HG03097 (cell line): ENCODE measurements at regions not wholly inside any gene's neighbourhood (a gene's known extent, or its start where the extent isn't known, plus 50 kb on each side); places are given as distances from the start of the nearest gene placed in this dataset.

Experiments used
- ATAC-seq: cut with Tn5 transposase; IDR thresholded peaks from one replicate; pipeline ENCODE4 v1.9.1; 2021; ENCODE audit not compliant: unreplicated experiment, low FRiP score

DNA sequence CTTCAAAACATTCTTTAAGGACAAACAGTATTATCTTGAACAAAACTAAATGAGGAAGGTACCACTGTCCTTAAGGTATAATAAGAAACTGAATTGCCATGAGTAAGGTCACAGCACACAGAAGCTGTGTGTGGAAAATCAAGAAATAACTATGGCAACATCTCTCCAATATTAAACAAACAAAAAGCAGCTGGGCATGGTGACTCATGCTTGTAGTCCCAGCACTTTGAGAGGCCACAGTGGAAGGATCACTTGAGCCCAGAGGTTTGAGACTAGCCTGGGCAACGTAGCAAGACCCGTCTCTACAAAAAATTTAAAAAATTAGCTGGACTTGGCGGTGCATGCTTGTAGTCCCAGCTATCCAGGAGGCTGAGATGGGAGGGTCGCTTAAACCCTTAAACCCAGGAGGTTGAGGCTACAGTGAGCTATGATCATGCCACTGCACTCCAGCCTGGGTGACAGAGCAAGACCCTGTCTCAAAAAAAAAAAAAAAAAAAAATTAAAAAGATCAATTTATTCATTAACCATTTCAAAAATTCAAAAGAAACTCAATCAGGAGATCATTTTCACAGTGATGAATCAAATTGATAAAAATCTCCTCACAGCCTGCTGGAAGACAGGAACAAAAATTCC is 195.4 kb downstream of the SKIDA1 start:
- ATAC-seq, result no peak

DNA sequence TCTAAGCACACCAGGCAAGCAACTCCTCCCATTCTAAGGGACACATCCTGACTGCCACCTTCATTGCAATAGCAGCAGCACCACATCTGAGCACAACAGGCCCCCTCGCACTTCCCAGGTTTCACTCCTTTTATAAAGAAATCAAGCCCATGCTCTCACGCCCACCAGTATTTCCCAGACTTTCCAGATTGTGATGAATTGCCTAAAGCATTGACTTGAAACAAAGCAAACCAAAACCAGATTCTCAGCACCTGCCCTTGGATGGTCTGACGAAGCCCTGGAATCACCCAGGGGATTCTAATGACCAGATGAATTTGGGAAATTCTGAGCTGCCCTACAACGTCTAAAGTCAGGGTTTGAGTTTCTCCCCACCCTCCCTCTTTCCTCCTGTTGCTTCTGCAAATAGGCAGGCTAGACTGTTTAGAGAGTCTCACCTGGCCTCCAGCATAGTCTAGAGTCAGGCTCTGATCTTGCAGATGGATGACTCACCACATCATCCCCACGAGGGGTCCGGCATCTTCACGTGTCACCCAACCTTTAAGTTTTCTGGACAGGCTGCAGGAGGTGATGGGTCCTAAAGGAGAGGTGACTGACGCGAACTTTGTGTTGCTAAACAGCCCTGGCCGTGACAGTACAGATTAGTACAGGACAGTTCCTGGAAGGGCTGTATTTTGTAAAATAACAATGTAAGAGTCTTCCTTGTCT is 198.0 kb downstream of the SKIDA1 start:
- no peak for ATAC-seq

DNA sequence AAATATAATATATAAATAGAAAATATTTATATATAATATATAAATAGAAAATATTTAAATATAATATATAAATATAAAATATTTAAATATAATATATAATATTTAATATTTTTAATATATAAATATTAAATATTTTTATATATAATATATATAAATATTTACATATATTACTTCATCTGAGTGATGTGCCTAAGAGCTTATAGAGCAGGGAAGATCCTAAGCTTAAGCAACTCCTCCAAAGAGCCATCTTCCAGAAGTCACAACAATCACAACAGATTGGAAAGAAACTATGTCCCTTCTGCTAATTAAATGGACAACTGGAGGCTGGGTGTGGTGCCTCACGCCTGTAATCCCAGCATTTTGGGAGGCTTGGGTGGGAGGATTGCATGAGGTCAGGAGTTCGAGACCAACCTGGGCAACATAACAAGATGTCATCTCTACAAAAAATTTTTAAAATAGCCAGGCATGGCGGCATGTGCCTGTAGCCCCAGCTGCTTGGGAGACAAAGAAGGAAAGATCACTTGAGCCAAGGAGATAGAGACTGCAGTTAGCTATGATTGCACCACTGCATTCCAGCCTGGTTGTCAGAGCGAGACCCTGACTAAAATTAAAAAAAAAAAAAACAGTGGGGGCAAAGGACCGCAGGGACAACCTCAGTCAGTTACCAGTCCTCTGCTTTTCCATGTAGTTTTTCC is 198.7 kb downstream of the SKIDA1 start:
- ATAC-seq, result no peak

- ATAC-seq, result no peak
Measured at GRCh38 chr10:21318540-21319167, 206.8 kb downstream of the SKIDA1 start.

DNA sequence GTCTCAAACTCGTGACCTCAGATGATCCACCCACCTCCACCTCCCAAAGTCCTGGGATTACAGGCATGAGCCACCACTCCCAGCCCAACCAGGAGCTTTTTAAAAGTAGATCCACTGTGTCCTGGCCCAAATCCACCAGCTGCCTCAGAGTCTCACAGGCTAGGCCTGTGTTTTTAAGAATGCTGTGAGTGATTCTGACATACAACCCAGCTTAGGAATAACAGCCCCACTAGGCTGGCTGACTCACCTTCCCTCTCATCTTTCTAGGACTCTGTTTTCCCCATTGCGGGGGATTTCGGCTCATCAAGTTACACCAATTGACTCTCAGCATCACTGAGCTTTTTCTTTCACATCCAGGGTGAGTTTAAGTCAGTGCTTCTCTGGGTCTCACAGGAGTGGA is 207.6 kb downstream of the SKIDA1 start:
- no peak for ATAC-seq

DNA sequence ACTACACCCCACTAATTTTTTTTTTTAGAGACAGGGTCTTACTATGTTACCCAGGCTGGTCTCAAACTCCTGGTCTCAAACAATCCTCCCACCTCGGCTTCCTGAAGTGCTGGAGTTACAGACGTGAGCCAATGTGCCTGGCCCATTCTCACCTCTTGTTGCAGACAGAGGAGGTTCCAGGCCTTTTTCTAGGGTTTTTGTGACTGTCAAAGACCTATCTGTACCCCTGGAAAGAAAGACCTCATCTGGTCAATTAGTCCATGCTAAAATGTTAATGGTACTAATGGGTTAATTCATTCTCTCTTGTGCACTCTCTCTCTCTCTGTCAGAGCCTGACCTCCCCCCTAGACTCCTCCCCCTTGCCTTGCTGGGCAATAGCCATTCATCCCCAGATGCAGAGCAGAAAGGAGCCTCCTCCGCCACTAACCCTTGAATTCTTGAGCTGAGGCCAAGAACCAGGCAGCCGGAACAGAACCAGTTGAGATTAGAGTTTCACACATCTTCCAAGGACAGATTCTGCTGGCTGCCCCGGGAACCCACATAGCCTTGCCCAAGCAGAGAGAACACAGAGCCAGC is 209.7 kb downstream of the SKIDA1 start:
- ATAC-seq, result no peak

DNA sequence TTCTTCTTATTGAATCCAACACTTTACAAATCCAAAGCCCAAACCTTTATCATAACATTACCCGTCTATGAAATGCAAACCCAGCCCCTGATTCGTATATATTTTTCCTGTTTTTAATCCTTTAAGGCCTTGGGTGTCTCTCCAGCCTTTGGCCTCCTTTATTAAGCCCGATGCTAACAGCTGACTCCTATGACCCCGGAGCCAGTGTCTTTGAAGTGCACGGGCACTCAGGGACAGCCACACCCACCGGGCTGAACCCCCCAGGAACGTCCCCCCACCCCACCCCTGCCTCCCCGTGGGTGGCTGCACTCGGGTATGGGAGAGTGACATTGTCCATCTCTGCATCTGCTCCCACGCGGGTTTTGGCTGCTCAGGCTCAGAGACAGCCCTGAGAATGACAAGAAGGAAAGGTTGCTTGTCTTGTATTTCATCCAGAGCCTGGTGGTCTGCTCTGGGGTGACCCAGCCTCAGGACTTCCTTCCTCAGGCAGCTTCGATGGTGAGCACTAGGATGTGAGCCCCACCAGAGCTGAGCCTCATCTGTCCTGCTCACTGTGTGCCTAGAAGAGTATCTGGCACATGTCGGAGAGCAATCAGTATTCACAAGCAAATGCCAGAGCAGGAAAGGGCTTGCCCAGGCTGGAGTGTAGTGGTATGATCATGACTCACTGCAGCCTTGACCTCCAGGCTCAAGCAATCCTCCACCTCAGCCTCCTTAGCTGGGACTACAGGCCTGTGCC is 210.4 kb downstream of the SKIDA1 start:
- no peak for ATAC-seq

- no peak for ATAC-seq
Measured at GRCh38 chr10:21314111-21314626, 211.3 kb downstream of the SKIDA1 start.

DNA sequence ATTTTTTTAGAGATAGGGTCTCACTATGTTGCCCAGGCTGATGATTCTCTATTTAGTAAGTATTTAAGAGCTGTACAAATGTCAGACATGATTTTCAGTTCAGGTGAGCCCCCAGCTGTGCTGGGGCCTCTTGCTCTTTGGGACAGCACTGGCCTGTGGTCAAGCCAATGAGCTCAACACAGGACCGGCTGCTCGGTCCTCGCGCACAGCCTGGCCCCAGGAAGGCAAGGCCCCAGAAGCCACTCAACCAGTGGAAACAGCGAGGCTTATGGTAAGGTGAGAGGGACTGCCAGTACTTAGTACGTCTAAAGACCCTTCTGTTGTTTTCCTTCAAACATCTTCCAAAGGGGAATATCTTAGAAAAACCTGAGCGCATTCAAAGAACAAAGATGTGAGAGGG is 211.8 kb downstream of the SKIDA1 start:
- ATAC-seq, result no peak

DNA sequence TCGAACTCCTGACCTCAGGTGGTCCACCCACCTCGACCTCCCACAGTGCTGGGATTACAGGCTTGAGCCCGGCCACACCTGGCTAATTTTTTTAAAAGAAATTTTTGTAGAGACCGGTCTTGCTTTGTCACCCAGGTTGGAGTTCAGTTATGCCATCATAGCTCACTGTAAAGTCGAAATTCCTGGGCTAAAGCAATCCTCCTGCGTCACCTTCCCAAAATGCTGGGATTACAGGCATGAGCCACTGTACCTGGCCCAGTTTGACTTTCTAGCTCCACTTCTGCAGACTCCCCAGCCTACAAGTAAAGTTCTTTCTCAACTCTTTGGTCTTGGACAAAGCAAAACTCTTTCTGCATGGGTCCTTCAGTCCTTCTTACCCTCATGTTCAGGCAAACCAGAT is 214.1 kb downstream of the SKIDA1 start:
- no peak for ATAC-seq

DNA sequence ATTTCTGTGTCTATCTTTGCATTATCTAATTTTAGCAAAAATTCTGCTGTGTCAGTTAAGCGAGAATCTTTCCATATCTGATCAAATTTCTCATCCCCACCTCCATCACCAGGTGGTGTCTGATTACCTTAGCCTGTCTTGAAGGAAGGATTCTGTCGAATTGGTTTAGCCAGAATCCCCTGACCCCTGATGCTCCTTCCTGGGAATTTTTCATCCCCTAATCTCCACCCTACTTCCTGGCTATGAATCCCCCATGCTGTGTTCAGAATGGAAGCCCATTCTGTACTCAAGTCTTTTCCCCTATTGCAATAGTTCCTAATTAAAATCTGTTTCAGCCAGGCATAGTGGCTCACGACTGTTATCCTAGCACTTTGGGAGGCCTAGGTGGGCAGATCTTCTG is 216.1 kb downstream of the SKIDA1 start:
- ATAC-seq, result no peak

DNA sequence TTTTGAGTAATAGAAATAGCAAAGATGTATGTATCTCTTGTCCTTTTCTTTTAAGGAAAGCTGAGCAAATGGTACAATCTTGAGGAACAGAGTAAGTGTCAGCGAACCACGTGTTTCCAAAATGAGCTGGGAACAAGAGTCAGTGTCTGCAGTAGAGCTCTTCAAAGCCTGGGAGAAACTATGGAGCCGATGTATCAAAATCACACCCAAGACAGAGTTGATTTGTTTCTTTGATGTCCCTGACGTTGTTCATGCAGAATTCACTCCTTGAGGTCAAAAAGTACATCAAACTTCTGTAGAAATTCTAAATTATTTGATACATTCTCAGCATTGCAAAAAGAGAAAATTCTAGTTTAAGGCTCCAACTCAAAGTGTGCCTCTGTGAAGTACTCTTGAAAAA is 216.5 kb downstream of the SKIDA1 start:
- no peak for ATAC-seq

GRCh38 chr10:21308018-21308417 is 217.5 kb downstream of the SKIDA1 start:
- ATAC-seq, result no peak

GRCh38 chr10:21304608-21305007 is 220.9 kb downstream of the SKIDA1 start:
- ATAC-seq, result no peak

DNA sequence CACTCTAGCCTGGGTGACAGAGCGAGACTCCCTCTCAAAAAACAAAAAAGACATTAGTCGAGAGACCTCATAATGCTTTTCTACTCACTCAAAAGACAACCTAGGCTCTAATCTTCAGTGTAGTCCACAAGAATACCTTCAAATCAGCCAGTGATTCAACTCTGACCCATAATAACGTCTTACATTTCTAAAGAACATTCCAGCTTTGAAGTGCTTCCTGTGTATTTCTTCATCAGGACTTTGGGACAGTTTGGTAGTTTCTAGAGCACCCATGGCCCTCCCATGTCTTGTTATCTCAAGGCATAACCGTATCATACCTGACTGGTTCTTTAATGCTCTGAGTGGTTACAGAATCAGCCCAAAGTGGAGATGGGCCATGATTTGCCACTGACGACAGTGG is 221.3 kb downstream of the SKIDA1 start:
- no peak for ATAC-seq

- no peak for ATAC-seq
Measured at GRCh38 chr10:21300551-21300950, 224.9 kb downstream of the SKIDA1 start.

- no peak for ATAC-seq
Measured at GRCh38 chr10:21299330-21299729, 226.2 kb downstream of the SKIDA1 start.

DNA sequence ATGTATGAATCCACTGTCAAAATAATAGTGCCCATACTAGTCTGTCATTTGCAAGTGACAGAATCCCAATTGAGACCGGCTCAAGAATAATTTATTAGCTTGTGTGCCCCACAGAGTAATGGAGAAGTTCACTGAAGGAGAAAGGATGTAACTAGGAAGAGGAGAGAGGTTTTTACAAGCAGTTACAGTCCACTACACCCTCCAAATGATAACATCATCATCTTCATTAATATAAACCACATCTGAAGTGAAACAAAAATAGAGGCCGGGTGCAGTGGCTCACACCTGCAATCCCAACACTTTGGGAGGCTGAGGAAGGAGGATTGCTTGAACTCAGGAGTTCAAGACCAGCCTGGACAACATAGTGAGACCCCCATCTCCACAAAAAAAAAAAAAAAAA is 226.8 kb downstream of the SKIDA1 start:
- ATAC-seq, result no peak

DNA sequence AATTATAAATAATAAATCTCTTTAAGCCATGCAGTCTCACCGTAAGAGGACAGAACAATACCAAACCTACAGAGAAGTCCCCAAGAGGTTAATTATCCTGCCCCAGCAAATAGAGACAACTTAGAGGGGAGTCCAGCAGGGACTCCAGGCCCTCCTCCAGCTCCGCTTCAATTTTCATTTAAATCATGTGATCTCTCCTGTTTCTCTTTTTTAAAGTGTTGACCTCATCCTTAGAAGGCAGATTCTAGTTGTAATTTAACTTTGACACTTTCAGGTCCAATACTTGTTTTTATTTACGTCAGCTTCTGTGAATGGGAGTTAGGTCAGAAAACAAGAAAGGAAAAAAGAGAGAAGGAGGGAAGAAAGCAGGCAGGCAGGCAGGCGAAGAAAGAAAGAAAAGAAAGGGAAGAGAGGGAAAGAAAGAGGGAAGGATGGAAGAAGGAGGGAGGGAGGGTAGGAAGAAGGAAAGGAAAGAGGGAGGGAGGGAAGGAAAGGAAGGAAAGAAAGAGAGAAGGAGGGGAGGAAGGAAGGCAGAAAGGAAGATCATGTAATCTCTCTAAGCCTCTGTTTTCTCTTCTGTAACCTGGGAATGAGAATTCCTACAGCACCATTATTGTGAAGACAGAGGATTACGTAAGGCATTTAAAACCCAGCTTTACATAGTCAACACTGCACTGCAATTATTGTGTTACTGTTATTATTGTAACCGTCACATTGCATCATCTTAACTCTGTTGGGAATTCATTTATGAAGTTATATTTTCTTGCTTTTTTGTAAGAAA is 227.7 kb downstream of the SKIDA1 start:
- no peak for ATAC-seq
